Duodenal mucosa (tissue), 2 donors: ENCODE measurements at regions not wholly inside any gene's neighbourhood (a gene's known extent, or its start where the extent isn't known, plus 50 kb on each side); places are given as distances from the start of the nearest gene placed in this dataset.

ENCODE experiments used
- H3K27ac ChIP-seq: one replicate; pipeline ENCODE4 v1.7.0; 2013; ENCODE audit warnings: low read depth, low read length
- H3K27me3 ChIP-seq, 2 donors: one replicate each; pipeline ENCODE4 v1.7.0; 2013; ENCODE audit warnings: low read length in 2 of 2, control low read depth in 1 of 2; ENCODE audit not compliant: insufficient read depth in 2 of 2, control insufficient read depth in 1 of 2
- H3K36me3 ChIP-seq, 2 donors: one replicate each; pipeline ENCODE4 v1.7.0; 2013; ENCODE audit warnings: low read length in 2 of 2, control low read depth in 1 of 2; ENCODE audit not compliant: insufficient read depth in 2 of 2, control insufficient read depth in 1 of 2
- H3K4me1 ChIP-seq, 2 donors: one replicate each; pipeline ENCODE4 v1.7.0; 2013; ENCODE audit warnings: low read length in 2 of 2, control low read depth in 1 of 2; ENCODE audit not compliant: insufficient read depth in 2 of 2, control insufficient read depth in 1 of 2
- H3K4me3 ChIP-seq, 2 donors: one replicate each; pipeline ENCODE4 v1.7.0; 2013; ENCODE audit warnings: low read length in 2 of 2, low read depth in 1 of 2
- H3K9ac ChIP-seq, 2 donors: one replicate each; pipeline ENCODE4 v1.7.0; 2013; ENCODE audit warnings: low read length in 2 of 2, low read depth in 1 of 2
- H3K9me3 ChIP-seq, 2 donors: one replicate each; pipeline ENCODE4 v1.7.0; 2013; ENCODE audit warnings: low read length in 2 of 2, control low read depth in 1 of 2; ENCODE audit not compliant: control insufficient read depth in 1 of 2

GRCh38 chr10:129219364-129219763 lies 247.7 kb upstream of the MGMT start:
- no peaks in the 10 kb centered on the region for H3K27me3 ChIP-seq
- H3K4me1 ChIP-seq = no peaks in the 10 kb centered on the region

GRCh38 chr10:129222436-129222835 lies 244.6 kb upstream of the MGMT start:
- H3K27me3 ChIP-seq = no peaks in the 10 kb centered on the region
- H3K9me3 ChIP-seq = peaks cover 3 to 5% of the 10 kb centered on the region in 2 donors
- no peak overlapping the region for H3K9ac ChIP-seq
- no peaks in the 10 kb centered on the region for H3K4me1 ChIP-seq
- H3K36me3 ChIP-seq = no peaks in the 10 kb centered on the region
- H3K27ac ChIP-seq = no peak overlapping the region
- H3K4me3 ChIP-seq = no peak overlapping the region

More at GRCh38 chr10:129219364-129219763, 247.7 kb upstream of the MGMT start:
- no peak overlapping the region for H3K9ac ChIP-seq
- no peak overlapping the region for H3K4me3 ChIP-seq
- H3K36me3 ChIP-seq = no peaks in the 10 kb centered on the region
- H3K27ac ChIP-seq = no peak overlapping the region
- H3K9me3 ChIP-seq = no peaks in the 10 kb centered on the region

- peaks cover 3 to 5% of the 10 kb centered on the region in 2 donors for H3K9me3 ChIP-seq
- H3K27me3 ChIP-seq = no peaks in the 10 kb centered on the region
- H3K9ac ChIP-seq = no peak overlapping the region
- no peaks in the 10 kb centered on the region for H3K4me1 ChIP-seq
- no peak overlapping the region for H3K27ac ChIP-seq
- no peak overlapping the region for H3K4me3 ChIP-seq
- H3K36me3 ChIP-seq = no peaks in the 10 kb centered on the region
Observed at GRCh38 chr10:129223363-129223762, 243.7 kb upstream of the MGMT start.

GRCh38 chr10:129224065-129224464 lies 243.0 kb upstream of the MGMT start:
- Histone ChIP-seq H3K27ac (no peak overlapping the region), H3K36me3 (no peaks in the 10 kb centered on the region), H3K9me3 (peaks cover 3 to 5% of the 10 kb centered on the region in 2 donors), H3K4me1 (no peaks in the 10 kb centered on the region), H3K4me3 (no peak overlapping the region), H3K27me3 (no peaks in the 10 kb centered on the region), H3K9ac (no peak overlapping the region)

- no peak overlapping the region for H3K4me3 ChIP-seq
- no peak overlapping the region for H3K27ac ChIP-seq
- no peaks in the 10 kb centered on the region for H3K36me3 ChIP-seq
- H3K9me3 ChIP-seq = peaks cover 0 to 2% of the 10 kb centered on the region in 2 donors
- no peaks in the 10 kb centered on the region for H3K4me1 ChIP-seq
- H3K27me3 ChIP-seq = no peaks in the 10 kb centered on the region
- H3K9ac ChIP-seq = no peak overlapping the region
Observed at GRCh38 chr10:129231821-129232220, 235.2 kb upstream of the MGMT start.

GRCh38 chr10:129233351-129234148 lies 233.5 kb upstream of the MGMT start:
- Histone ChIP-seq H3K4me1 (no peaks in the 10 kb centered on the region), H3K27ac (no peak overlapping the region), H3K9ac (no peak overlapping the region), H3K9me3 (no peaks in the 10 kb centered on the region), H3K27me3 (no peaks in the 10 kb centered on the region), H3K36me3 (no peaks in the 10 kb centered on the region), H3K4me3 (no peak overlapping the region)

GRCh38 chr10:129236274-129236691 lies 230.8 kb upstream of the MGMT start:
- Histone ChIP-seq H3K4me1 (no peaks in the 10 kb centered on the region), H3K9me3 (no peaks in the 10 kb centered on the region), H3K4me3 (no peak overlapping the region), H3K36me3 (no peaks in the 10 kb centered on the region), H3K27ac (no peak overlapping the region), H3K27me3 (no peaks in the 10 kb centered on the region), H3K9ac (no peak overlapping the region)

- Histone ChIP-seq H3K27ac (no peak overlapping the region), H3K9ac (no peak overlapping the region), H3K27me3 (no peaks in the 10 kb centered on the region), H3K36me3 (no peaks in the 10 kb centered on the region), H3K4me3 (no peak overlapping the region), H3K9me3 (no peaks in the 10 kb centered on the region), H3K4me1 (no peaks in the 10 kb centered on the region)
Observed at GRCh38 chr10:129241461-129241860, 225.6 kb upstream of the MGMT start.

- no peak overlapping the region for H3K4me3 ChIP-seq
- H3K9ac ChIP-seq = no peak overlapping the region
- no peak overlapping the region for H3K27ac ChIP-seq
- no peaks in the 10 kb centered on the region for H3K27me3 ChIP-seq
- no peaks in the 10 kb centered on the region for H3K9me3 ChIP-seq
- no peaks in the 10 kb centered on the region for H3K4me1 ChIP-seq
- no peaks in the 10 kb centered on the region for H3K36me3 ChIP-seq
Observed at GRCh38 chr10:129244298-129244697, 222.7 kb upstream of the MGMT start.

- Histone ChIP-seq H3K9ac (no peak overlapping the region), H3K4me3 (no peak overlapping the region), H3K27ac (no peak overlapping the region), H3K9me3 (no peaks in the 10 kb centered on the region), H3K36me3 (no peaks in the 10 kb centered on the region), H3K27me3 (no peaks in the 10 kb centered on the region), H3K4me1 (no peaks in the 10 kb centered on the region)
Observed at GRCh38 chr10:129244757-129245156, 222.3 kb upstream of the MGMT start.
